GM21717 (cell line): ENCODE measurements at regions not wholly inside any gene's neighbourhood (a gene's known extent, or its start where the extent isn't known, plus 50 kb on each side); places are given as distances from the start of the nearest gene placed in this dataset.
"Not testable (repeated sequence)": the region's sequence is repeated elsewhere in the genome, so short reads cannot be mapped to it uniquely, and the experiment has no call there.

ENCODE experiments used
- ATAC-seq: cut with Tn5 transposase; IDR thresholded peaks from one replicate; pipeline ENCODE4 v1.9.1; 2021; ENCODE audit warnings: mild to moderate bottlenecking, moderate library complexity; ENCODE audit not compliant: unreplicated experiment

GRCh38 chr4:173475751-173476150 lies 54.3 kb downstream of the HAND2 start:
- ATAC-seq, result no peak

GRCh38 chr4:173469622-173470021 lies 60.4 kb downstream of the HAND2 start:
- ATAC-seq, result no peak

GRCh38 chr4:173468314-173468713 lies 61.7 kb downstream of the HAND2 start:
- ATAC-seq, result no peak

GRCh38 chr4:173466101-173466500 lies 63.9 kb downstream of the HAND2 start:
- ATAC-seq, result no peak

GRCh38 chr4:173464481-173464880 lies 65.5 kb downstream of the HAND2 start:
- no peak for ATAC-seq

- ATAC-seq, result no peak
Measured at GRCh38 chr4:173463816-173464215, 64.9 kb upstream of the SCRG1 start.

- no peak for ATAC-seq
Measured at GRCh38 chr4:173461170-173461569, 62.3 kb upstream of the SCRG1 start.

- ATAC-seq, result no peak
Measured at GRCh38 chr4:173459857-173460256, 60.9 kb upstream of the SCRG1 start.

GRCh38 chr4:173457893-173458292 lies 59.0 kb upstream of the SCRG1 start:
- ATAC-seq, result no peak

GRCh38 chr4:173451435-173451834 lies 52.5 kb upstream of the SCRG1 start:
- ATAC-seq, result not testable (repeated sequence)

- no peak for ATAC-seq
Measured at GRCh38 chr4:173450281-173450680, 51.4 kb upstream of the SCRG1 start.

- ATAC-seq, result no peak
Measured at GRCh38 chr4:173449380-173449717, 50.4 kb upstream of the SCRG1 start.

GRCh38 chr4:173448608-173449379 lies 49.9 kb upstream of the SCRG1 start:
- peak; percentile 78 for ATAC-seq
